Activated T-helper 17 cell treated with anti-CD3 and anti-CD28 coated beads, Interleukin-2, amount 50 U/mL, for 72 hours (primary cell): ENCODE measurements at regions not wholly inside any gene's neighbourhood (a gene's known extent, or its start where the extent isn't known, plus 50 kb on each side); places are given as distances from the start of the nearest gene placed in this dataset.
A peak's percentile ranks its signal among the peaks of the same experiment; 100 is the strongest.

Source experiments
- ATAC-seq: fragments of 150-1000 bp; cut with Tn5 transposase; replicated peaks from 2 replicates; pipeline ENCODE4 v1.10.0; 2021; ENCODE audit warnings: mild to moderate bottlenecking, moderate library complexity
- H3K27ac Mint-ChIP-seq: one replicate; pipeline ENCODE4 v1.8.0; 2022; ENCODE audit warnings: mixed read lengths
- H3K27me3 Mint-ChIP-seq: one replicate; pipeline ENCODE4 v1.8.0; 2022; ENCODE audit warnings: mixed read lengths
- H3K36me3 Mint-ChIP-seq: one replicate; pipeline ENCODE4 v1.8.0; 2022; ENCODE audit warnings: low read depth, mild to moderate bottlenecking, mixed read lengths
- H3K4me1 Mint-ChIP-seq: one replicate; pipeline ENCODE4 v1.8.0; 2022; ENCODE audit warnings: mixed read lengths
- H3K4me3 Mint-ChIP-seq: one replicate; pipeline ENCODE4 v1.8.0; 2022; ENCODE audit warnings: mild to moderate bottlenecking, mixed read lengths
- H3K9me3 Mint-ChIP-seq: one replicate; pipeline ENCODE4 v1.8.0; 2022; ENCODE audit warnings: mixed read lengths

GRCh38 chr11:13062115-13062514, 53.0 kb downstream of the RASSF10 start:
- ATAC-seq = no peak
- Mint-ChIP-seq H3K4me3 (no peak overlapping the region), H3K36me3 (no peaks in the 10 kb centered on the region), H3K9me3 (no peaks in the 10 kb centered on the region), H3K27me3 (peaks cover 23% of the 10 kb centered on the region), H3K27ac (no peak overlapping the region), H3K4me1 (no peaks in the 10 kb centered on the region)

- H3K4me3 Mint-ChIP-seq = no peak overlapping the region
- H3K36me3 Mint-ChIP-seq = no peaks in the 10 kb centered on the region
- no peaks in the 10 kb centered on the region for H3K9me3 Mint-ChIP-seq
- no peak overlapping the region for H3K27ac Mint-ChIP-seq
- no peak for ATAC-seq
- H3K4me1 Mint-ChIP-seq = no peaks in the 10 kb centered on the region
- peaks cover 26% of the 10 kb centered on the region for H3K27me3 Mint-ChIP-seq
Measured at GRCh38 chr11:13064593-13064992, 55.5 kb downstream of the RASSF10 start.

GRCh38 chr11:13065200-13065787, 56.2 kb downstream of the RASSF10 start:
- Mint-ChIP-seq H3K27ac (no peak overlapping the region), H3K4me1 (no peaks in the 10 kb centered on the region), H3K36me3 (no peaks in the 10 kb centered on the region), H3K4me3 (no peak overlapping the region), H3K9me3 (no peaks in the 10 kb centered on the region), H3K27me3 (peaks cover 29% of the 10 kb centered on the region)
- ATAC-seq = no peak

GRCh38 chr11:13068211-13068610, 59.1 kb downstream of the RASSF10 start:
- H3K4me1 Mint-ChIP-seq = no peaks in the 10 kb centered on the region
- H3K27ac Mint-ChIP-seq = no peak overlapping the region
- no peak for ATAC-seq
- no peaks in the 10 kb centered on the region for H3K36me3 Mint-ChIP-seq
- H3K9me3 Mint-ChIP-seq = no peaks in the 10 kb centered on the region
- peaks cover 25% of the 10 kb centered on the region for H3K27me3 Mint-ChIP-seq
- no peak overlapping the region for H3K4me3 Mint-ChIP-seq

- peak; percentile 92 for ATAC-seq
- no peaks in the 10 kb centered on the region for H3K9me3 Mint-ChIP-seq
- H3K27ac Mint-ChIP-seq = no peak overlapping the region
- peaks cover 27% of the 10 kb centered on the region for H3K27me3 Mint-ChIP-seq
- H3K36me3 Mint-ChIP-seq = no peaks in the 10 kb centered on the region
- H3K4me3 Mint-ChIP-seq = no peak overlapping the region
- H3K4me1 Mint-ChIP-seq = no peaks in the 10 kb centered on the region
Measured at GRCh38 chr11:13073119-13073981, 64.2 kb downstream of the RASSF10 start.

GRCh38 chr11:13074714-13075464, 65.8 kb downstream of the RASSF10 start:
- Mint-ChIP-seq H3K27ac (peak overlapping the region; percentile 1), H3K9me3 (no peaks in the 10 kb centered on the region), H3K4me1 (no peaks in the 10 kb centered on the region), H3K27me3 (peaks cover 28% of the 10 kb centered on the region), H3K4me3 (no peak overlapping the region), H3K36me3 (no peaks in the 10 kb centered on the region)
- no peak for ATAC-seq

- no peak overlapping the region for H3K4me3 Mint-ChIP-seq
- no peaks in the 10 kb centered on the region for H3K9me3 Mint-ChIP-seq
- ATAC-seq = no peak
- no peaks in the 10 kb centered on the region for H3K4me1 Mint-ChIP-seq
- H3K27ac Mint-ChIP-seq = no peak overlapping the region
- peaks cover 36% of the 10 kb centered on the region for H3K27me3 Mint-ChIP-seq
- no peaks in the 10 kb centered on the region for H3K36me3 Mint-ChIP-seq
Measured at GRCh38 chr11:13076961-13077360, 67.8 kb downstream of the RASSF10 start.

- H3K27me3 Mint-ChIP-seq = peaks cover 41% of the 10 kb centered on the region
- H3K36me3 Mint-ChIP-seq = no peaks in the 10 kb centered on the region
- no peak overlapping the region for H3K27ac Mint-ChIP-seq
Measured at GRCh38 chr11:13080861-13081260, 71.7 kb downstream of the RASSF10 start.

GRCh38 chr11:13082588-13082987, 73.5 kb downstream of the RASSF10 start:
- Mint-ChIP-seq H3K4me3 (no peak overlapping the region), H3K9me3 (peaks cover 4% of the 10 kb centered on the region), H3K27ac (no peak overlapping the region), H3K36me3 (no peaks in the 10 kb centered on the region), H3K27me3 (peaks cover 52% of the 10 kb centered on the region), H3K4me1 (no peaks in the 10 kb centered on the region)
- no peak for ATAC-seq

More at GRCh38 chr11:13080861-13081260, 71.7 kb downstream of the RASSF10 start:
- no peak for ATAC-seq
- peaks cover 4% of the 10 kb centered on the region for H3K9me3 Mint-ChIP-seq
- no peaks in the 10 kb centered on the region for H3K4me1 Mint-ChIP-seq
- no peak overlapping the region for H3K4me3 Mint-ChIP-seq

- Mint-ChIP-seq H3K4me1 (no peaks in the 10 kb centered on the region), H3K9me3 (no peaks in the 10 kb centered on the region), H3K4me3 (no peak overlapping the region), H3K27me3 (peaks cover 21% of the 10 kb centered on the region), H3K36me3 (no peaks in the 10 kb centered on the region), H3K27ac (no peak overlapping the region)
- no peak for ATAC-seq
Measured at GRCh38 chr11:13090228-13090708, 81.2 kb downstream of the RASSF10 start.

- Mint-ChIP-seq H3K4me3 (no peak overlapping the region), H3K27ac (no peak overlapping the region), H3K9me3 (no peaks in the 10 kb centered on the region), H3K4me1 (no peaks in the 10 kb centered on the region), H3K36me3 (no peaks in the 10 kb centered on the region), H3K27me3 (peaks cover 14% of the 10 kb centered on the region)
- ATAC-seq = no peak
Measured at GRCh38 chr11:13091373-13091772, 82.3 kb downstream of the RASSF10 start.

- Mint-ChIP-seq H3K36me3 (no peaks in the 10 kb centered on the region), H3K4me1 (no peaks in the 10 kb centered on the region), H3K9me3 (no peaks in the 10 kb centered on the region), H3K4me3 (no peak overlapping the region), H3K27ac (no peak overlapping the region), H3K27me3 (peaks cover 13% of the 10 kb centered on the region)
- no peak for ATAC-seq
Measured at GRCh38 chr11:13091804-13092203, 82.7 kb downstream of the RASSF10 start.

- Mint-ChIP-seq H3K4me3 (no peak overlapping the region), H3K27ac (no peak overlapping the region), H3K27me3 (peaks cover 20% of the 10 kb centered on the region), H3K4me1 (no peaks in the 10 kb centered on the region), H3K9me3 (no peaks in the 10 kb centered on the region), H3K36me3 (no peaks in the 10 kb centered on the region)
- no peak for ATAC-seq
Measured at GRCh38 chr11:13094930-13095687, 86.0 kb downstream of the RASSF10 start.

GRCh38 chr11:13098063-13098462, 88.9 kb downstream of the RASSF10 start:
- Mint-ChIP-seq H3K9me3 (no peaks in the 10 kb centered on the region), H3K4me3 (no peak overlapping the region), H3K27ac (no peak overlapping the region), H3K27me3 (peaks cover 34% of the 10 kb centered on the region), H3K4me1 (no peaks in the 10 kb centered on the region), H3K36me3 (no peaks in the 10 kb centered on the region)
- ATAC-seq = no peak
